ENCODE measurements at regions not wholly inside any gene's neighbourhood (a gene's known extent, or its start where the extent isn't known, plus 50 kb on each side); places are given as distances from the start of the nearest gene placed in this dataset.

DNA sequence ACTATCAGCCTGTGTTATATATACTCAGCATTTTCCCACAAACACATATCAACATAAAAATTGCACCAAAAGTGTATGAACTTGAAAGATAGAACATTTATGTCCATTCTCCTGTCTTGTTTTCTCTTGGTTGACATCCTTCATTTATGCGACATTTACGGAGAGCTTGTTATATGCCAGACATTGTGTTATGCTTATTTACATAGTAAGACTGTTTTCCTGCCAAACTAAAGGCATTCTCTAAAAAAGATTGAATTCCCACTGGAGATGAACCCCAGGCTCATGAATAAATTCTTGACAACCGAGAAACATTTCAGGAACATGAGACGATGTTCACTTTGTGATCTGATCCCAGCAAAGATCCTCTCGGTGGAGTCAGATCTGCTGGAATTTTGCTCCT lies 131.0 kb downstream of the RAP2A start:
- Histone ChIP-seq H3K9me2 (ENCODE audit: low read depth, low read length) (no peaks in the 10 kb centered on the region), H4K20me1 (ENCODE audit: insufficient read depth, low read length) (no peaks in the 10 kb centered on the region), H3K4me2 (ENCODE audit: low read length) (no peak overlapping the region), H3K4me1 (ENCODE audit: insufficient read depth, low read length, severe bottlenecking) (no peaks in the 10 kb centered on the region), H3K4me3 (ENCODE audit: low read depth, low read length, poor library complexity, severe bottlenecking) (no peak overlapping the region), H3K9me3 (ENCODE audit: low read length) (no peaks in the 10 kb centered on the region), H3F3A (ENCODE audit: insufficient read depth, low read length) (no peaks in the 10 kb centered on the region), H3K36me3 (ENCODE audit: insufficient read depth, low read length) (no peaks in the 10 kb centered on the region), H2AFZ (ENCODE audit: low read length) (no peak overlapping the region), H3K27me3 (ENCODE audit: insufficient read depth, low read length) (no peaks in the 10 kb centered on the region), H3K9ac (ENCODE audit: low read length) (no peak overlapping the region), H3K27ac (ENCODE audit: low read depth, low read length, poor library complexity, severe bottlenecking) (no peak overlapping the region), H3K79me2 (ENCODE audit: insufficient read depth, low read length) (no peaks in the 10 kb centered on the region)
- no peak for TF ChIP-seq EZH2 (IDR thresholded peaks at IDR 0.05; ENCODE audit: borderline replicate concordance, low read length)

DNA sequence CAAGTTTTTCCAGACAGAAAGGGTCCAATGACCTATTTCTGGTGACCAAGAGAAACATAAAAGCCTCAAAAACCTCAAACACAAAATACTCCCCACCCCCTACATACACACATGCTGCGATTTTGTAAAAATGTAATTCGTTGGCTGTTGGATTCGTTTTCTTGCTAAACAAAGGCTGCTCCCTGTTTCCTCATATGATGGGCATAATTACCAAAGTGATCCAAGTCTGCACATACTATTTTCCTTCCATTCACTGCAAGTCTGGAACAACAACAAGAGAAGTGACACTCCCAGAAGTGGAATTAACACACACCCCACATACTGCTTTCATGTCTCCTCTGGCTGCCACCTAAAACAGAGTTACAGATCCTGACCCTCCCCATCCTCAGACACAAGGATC lies 131.9 kb downstream of the RAP2A start:
- H4K20me1 ChIP-seq (ENCODE audit: insufficient read depth, low read length): no peaks in the 10 kb centered on the region
- H3K9ac ChIP-seq (ENCODE audit: low read length): no peak overlapping the region
- H3K27ac ChIP-seq (ENCODE audit: low read depth, low read length, poor library complexity, severe bottlenecking): no peak overlapping the region
- no peaks in the 10 kb centered on the region for H3K4me1 ChIP-seq (ENCODE audit: insufficient read depth, low read length, severe bottlenecking)
- no peak overlapping the region for H3K4me3 ChIP-seq (ENCODE audit: low read depth, low read length, poor library complexity, severe bottlenecking)
- H2AFZ ChIP-seq (ENCODE audit: low read length): no peak overlapping the region
- H3K9me3 ChIP-seq (ENCODE audit: low read length): no peaks in the 10 kb centered on the region
- no peaks in the 10 kb centered on the region for H3K27me3 ChIP-seq (ENCODE audit: insufficient read depth, low read length)
- TF ChIP-seq, protein P1, sequence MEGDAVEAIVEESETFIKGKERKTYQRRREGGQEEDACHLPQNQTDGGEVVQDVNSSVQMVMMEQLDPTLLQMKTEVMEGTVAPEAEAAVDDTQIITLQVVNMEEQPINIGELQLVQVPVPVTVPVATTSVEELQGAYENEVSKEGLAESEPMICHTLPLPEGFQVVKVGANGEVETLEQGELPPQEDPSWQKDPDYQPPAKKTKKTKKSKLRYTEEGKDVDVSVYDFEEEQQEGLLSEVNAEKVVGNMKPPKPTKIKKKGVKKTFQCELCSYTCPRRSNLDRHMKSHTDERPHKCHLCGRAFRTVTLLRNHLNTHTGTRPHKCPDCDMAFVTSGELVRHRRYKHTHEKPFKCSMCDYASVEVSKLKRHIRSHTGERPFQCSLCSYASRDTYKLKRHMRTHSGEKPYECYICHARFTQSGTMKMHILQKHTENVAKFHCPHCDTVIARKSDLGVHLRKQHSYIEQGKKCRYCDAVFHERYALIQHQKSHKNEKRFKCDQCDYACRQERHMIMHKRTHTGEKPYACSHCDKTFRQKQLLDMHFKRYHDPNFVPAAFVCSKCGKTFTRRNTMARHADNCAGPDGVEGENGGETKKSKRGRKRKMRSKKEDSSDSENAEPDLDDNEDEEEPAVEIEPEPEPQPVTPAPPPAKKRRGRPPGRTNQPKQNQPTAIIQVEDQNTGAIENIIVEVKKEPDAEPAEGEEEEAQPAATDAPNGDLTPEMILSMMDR (IDR thresholded peaks at IDR 0.05; ENCODE audit: low read length): no peak
- no peak for TF ChIP-seq EZH2 (IDR thresholded peaks at IDR 0.05; ENCODE audit: borderline replicate concordance, low read length)
- no peaks in the 10 kb centered on the region for H3K79me2 ChIP-seq (ENCODE audit: insufficient read depth, low read length)
- H3K4me2 ChIP-seq (ENCODE audit: low read length): no peak overlapping the region
- H3K9me2 ChIP-seq (ENCODE audit: low read depth, low read length): no peaks in the 10 kb centered on the region
- H3K36me3 ChIP-seq (ENCODE audit: insufficient read depth, low read length): no peaks in the 10 kb centered on the region
- no peaks in the 10 kb centered on the region for H3F3A ChIP-seq (ENCODE audit: insufficient read depth, low read length)

DNA sequence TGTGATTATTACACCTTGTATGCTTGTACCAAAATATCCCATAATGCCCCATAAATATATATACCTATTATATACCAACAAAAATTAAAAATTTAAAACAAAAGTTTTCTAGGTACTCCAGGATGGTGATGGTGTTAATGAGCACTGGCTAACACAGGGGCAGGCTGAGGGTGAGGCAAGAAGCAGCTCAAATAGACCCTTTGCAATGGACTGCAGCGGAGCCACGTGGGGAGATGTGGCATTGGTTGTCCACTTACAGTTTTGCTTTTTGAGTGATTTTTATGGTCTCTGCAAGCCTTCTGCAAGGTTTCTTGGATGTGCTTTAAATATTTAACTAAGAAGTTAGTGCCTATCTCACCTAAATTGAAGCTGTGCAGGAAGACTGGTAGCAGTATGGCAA lies 132.9 kb downstream of the RAP2A start:
- H3K27ac ChIP-seq (ENCODE audit: low read depth, low read length, poor library complexity, severe bottlenecking): no peak overlapping the region
- H2AFZ ChIP-seq (ENCODE audit: low read length): no peak overlapping the region
- H3K4me3 ChIP-seq (ENCODE audit: low read depth, low read length, poor library complexity, severe bottlenecking): no peak overlapping the region
- H4K20me1 ChIP-seq (ENCODE audit: insufficient read depth, low read length): no peaks in the 10 kb centered on the region
- H3K9me3 ChIP-seq (ENCODE audit: low read length): no peaks in the 10 kb centered on the region
- no peak overlapping the region for H3K9ac ChIP-seq (ENCODE audit: low read length)
- H3K36me3 ChIP-seq (ENCODE audit: insufficient read depth, low read length): no peaks in the 10 kb centered on the region
- no peaks in the 10 kb centered on the region for H3K4me1 ChIP-seq (ENCODE audit: insufficient read depth, low read length, severe bottlenecking)
- no peaks in the 10 kb centered on the region for H3F3A ChIP-seq (ENCODE audit: insufficient read depth, low read length)
- no peak overlapping the region for H3K4me2 ChIP-seq (ENCODE audit: low read length)
- no peaks in the 10 kb centered on the region for H3K79me2 ChIP-seq (ENCODE audit: insufficient read depth, low read length)
- H3K27me3 ChIP-seq (ENCODE audit: insufficient read depth, low read length): no peaks in the 10 kb centered on the region
- TF ChIP-seq, protein P1 (IDR thresholded peaks at IDR 0.05; ENCODE audit: low read length): no peak
- no peak for TF ChIP-seq EZH2 (IDR thresholded peaks at IDR 0.05; ENCODE audit: borderline replicate concordance, low read length)
- no peaks in the 10 kb centered on the region for H3K9me2 ChIP-seq (ENCODE audit: low read depth, low read length)

DNA sequence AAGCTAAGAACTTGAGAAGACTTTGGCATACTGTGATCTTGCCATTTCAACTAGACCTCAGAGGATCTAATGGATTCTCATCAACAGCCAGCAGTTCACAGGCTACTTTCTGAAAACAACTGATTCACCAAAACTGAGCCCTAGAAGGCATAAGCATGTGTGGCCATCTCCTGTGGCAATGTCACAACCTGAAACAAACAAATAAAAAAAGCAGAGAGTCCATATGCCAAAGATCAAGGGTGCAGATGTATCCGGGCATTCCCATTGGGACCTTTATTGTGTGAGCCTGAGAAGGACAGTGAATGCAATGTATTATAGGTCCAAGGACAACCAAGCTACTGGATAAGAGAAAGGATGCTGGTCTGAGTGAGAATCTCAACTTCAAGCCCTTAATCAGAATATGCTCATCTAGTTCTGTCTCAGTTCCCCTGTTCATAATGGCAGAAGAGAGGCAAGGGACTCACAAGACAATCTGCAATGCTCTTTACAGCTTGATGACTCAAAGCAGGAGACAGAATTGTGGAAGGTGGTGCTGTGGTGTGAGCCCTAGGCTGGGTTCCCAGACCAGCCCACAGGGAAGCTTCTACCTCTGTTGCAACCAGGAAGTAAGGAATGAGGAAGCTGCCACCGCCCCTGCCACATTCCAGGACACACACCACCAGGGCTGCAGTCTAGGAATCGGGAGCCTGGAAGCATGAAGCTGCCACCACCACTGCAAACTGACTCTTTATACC lies 133.7 kb downstream of the RAP2A start:
- H3K9me2 ChIP-seq (ENCODE audit: low read depth, low read length): no peaks in the 10 kb centered on the region
- no peaks in the 10 kb centered on the region for H3K4me1 ChIP-seq (ENCODE audit: insufficient read depth, low read length, severe bottlenecking)
- H3K27me3 ChIP-seq (ENCODE audit: insufficient read depth, low read length): no peaks in the 10 kb centered on the region
- no peaks in the 10 kb centered on the region for H3K9me3 ChIP-seq (ENCODE audit: low read length)
- H3K36me3 ChIP-seq (ENCODE audit: insufficient read depth, low read length): no peaks in the 10 kb centered on the region
- no peak overlapping the region for H3K4me3 ChIP-seq (ENCODE audit: low read depth, low read length, poor library complexity, severe bottlenecking)
- H3F3A ChIP-seq (ENCODE audit: insufficient read depth, low read length): no peaks in the 10 kb centered on the region
- TF ChIP-seq EZH2 (IDR thresholded peaks at IDR 0.05; ENCODE audit: borderline replicate concordance, low read length): no peak
- TF ChIP-seq, protein P1 (IDR thresholded peaks at IDR 0.05; ENCODE audit: low read length): no peak
- no peak overlapping the region for H3K4me2 ChIP-seq (ENCODE audit: low read length)
- no peak overlapping the region for H3K9ac ChIP-seq (ENCODE audit: low read length)
- H4K20me1 ChIP-seq (ENCODE audit: insufficient read depth, low read length): no peaks in the 10 kb centered on the region
- no peak overlapping the region for H2AFZ ChIP-seq (ENCODE audit: low read length)
- H3K79me2 ChIP-seq (ENCODE audit: insufficient read depth, low read length): no peaks in the 10 kb centered on the region
- H3K27ac ChIP-seq (ENCODE audit: low read depth, low read length, poor library complexity, severe bottlenecking): no peak overlapping the region

Measured in OCI-LY1 (cell line).